HepG2 (cell line): ENCODE measurements at regions not wholly inside any gene's neighbourhood (a gene's known extent, or its start where the extent isn't known, plus 50 kb on each side); places are given as distances from the start of the nearest gene placed in this dataset.

Experiments
- small RNA-seq, 3 experiments: library from RNA; depleted of rRNA; stranded (forward); fragments of <200 nt; gene quantifications; one replicate each; pipeline ENCODE3, GENCODE V24; 2012; ENCODE audit warnings: low read depth in 2 of 3, low replicate concordance in 1 of 3; ENCODE audit not compliant: insufficient read length in 3 of 3, insufficient read depth in 2 of 3

Small RNA genes lying in the stretch of these regions (small RNA-seq; reads per million reads assigned to genes)
- gene AC074198.2 (0 reads per million in 3 experiments), gene RNU6-284P (0 reads per million in 3 experiments)
